PC-9 (cell line): ENCODE measurements at regions not wholly inside any gene's neighbourhood (a gene's known extent, or its start where the extent isn't known, plus 50 kb on each side); places are given as distances from the start of the nearest gene placed in this dataset.
"Not testable (repeated sequence)": the region's sequence is repeated elsewhere in the genome, so short reads cannot be mapped to it uniquely, and the experiment has no call there.

ENCODE experiments used
- BruUV-seq: library from RNA; stranded (reverse); fragments of 400-500 nt; replicated peaks from 2 replicates; lab custom pipeline; 2021; lab: Mats Ljungman, UMichigan
- CTCF ChIA-PET: fragments of 300-600 bp; sonication (Branson Sonifier 250); formaldehyde crosslinking; loops from one replicate; lab custom pipeline; 2022; ENCODE audit warnings: antibody characterized with exemption; lab: Charles Lee
- POLR2A ChIA-PET: fragments of 300-600 bp; sonication (Branson Sonifier 250); formaldehyde crosslinking; loops from one replicate; lab custom pipeline; 2022; ENCODE audit warnings: antibody characterized with exemption; ENCODE audit not compliant: unreplicated experiment; lab: Charles Lee
- DNase-seq, 2 experiments: peaks; one replicate each; pipeline versions ENCODE4 v3.0.0 to v3.0.0-alpha.2; 2015 to 2022; ENCODE audit warnings: mixed read lengths in 1 of 2
- H2AFZ ChIP-seq: fragments of 200-600 bp; sonication (generic); 2 replicates; pipeline ENCODE4 v1.8.1; 2017; ENCODE audit warnings: antibody characterized with exemption
- H3F3A ChIP-seq: fragments of 200-600 bp; sonication (generic); 2 replicates; pipeline ENCODE4 v1.8.1; 2017; ENCODE audit warnings: antibody characterized with exemption, mild to moderate bottlenecking, low read depth; ENCODE audit not compliant: insufficient read depth
- H3K27ac ChIP-seq: fragments of 200-600 bp; sonication (generic); 2 replicates; pipeline ENCODE4 v1.6.1; 2016; ENCODE audit warnings: mixed run types
- H3K27me3 ChIP-seq: fragments of 200-600 bp; sonication (generic); 2 replicates; pipeline ENCODE4 v1.6.1; 2016; ENCODE audit warnings: low read depth, mixed run types; ENCODE audit not compliant: insufficient read depth
- H3K36me3 ChIP-seq: fragments of 200-600 bp; sonication (generic); 2 replicates; pipeline ENCODE4 v1.6.1; 2016; ENCODE audit warnings: low read depth, mixed run types
- H3K4me1 ChIP-seq: fragments of 200-600 bp; sonication (generic); replicated peaks from 2 replicates; pipeline ENCODE4 v1.6.1; 2016; ENCODE audit warnings: mixed run types; ENCODE audit not compliant: insufficient read depth
- H3K4me2 ChIP-seq: fragments of 200-600 bp; sonication (generic); 2 replicates; pipeline ENCODE4 v1.6.1; 2017; ENCODE audit warnings: mixed run types
- H3K4me3 ChIP-seq: fragments of 200-600 bp; sonication (generic); 2 replicates; pipeline ENCODE4 v1.6.1; 2016; ENCODE audit warnings: mixed run types
- H3K79me2 ChIP-seq: fragments of 200-600 bp; sonication (generic); 2 replicates; pipeline ENCODE4 v1.6.1; 2017; ENCODE audit warnings: low read depth, mixed run types
- H3K9me2 ChIP-seq: fragments of 200-600 bp; sonication (generic); 2 replicates; pipeline ENCODE4 v1.8.1; 2017; ENCODE audit warnings: mild to moderate bottlenecking; ENCODE audit not compliant: insufficient read depth
- H3K9me3 ChIP-seq: fragments of 200-600 bp; sonication (generic); 2 replicates; pipeline ENCODE4 v1.8.1; 2016; ENCODE audit warnings: low read depth; ENCODE audit not compliant: insufficient read depth
- H4K20me1 ChIP-seq: fragments of 200-600 bp; sonication (generic); 2 replicates; pipeline ENCODE4 v1.8.1; 2017; ENCODE audit not compliant: insufficient read depth
- EZH2 ChIP-seq: fragments of 200-600 bp; sonication (generic); IDR thresholded peaks from 2 replicates; pipeline ENCODE4 v1.8.0; 2017; ENCODE audit warnings: antibody characterized with exemption, low read depth
- intact Hi-C: fragments of 100-400 bp; cut with micrococcal nuclease; formaldehyde crosslinking; loops from one replicate; pipeline ENCODE4 v1.10.0; 2022; ENCODE audit not compliant: unreplicated experiment
- TF ChIP-seq, protein P1 (sequence below): fragments of 200-600 bp; sonication (generic); conservative IDR thresholded peaks from 2 replicates; pipeline ENCODE4 v1.6.1; 2017; ENCODE audit warnings: mixed run types, antibody characterized with exemption, mild to moderate bottlenecking, moderate library complexity

DNA sequence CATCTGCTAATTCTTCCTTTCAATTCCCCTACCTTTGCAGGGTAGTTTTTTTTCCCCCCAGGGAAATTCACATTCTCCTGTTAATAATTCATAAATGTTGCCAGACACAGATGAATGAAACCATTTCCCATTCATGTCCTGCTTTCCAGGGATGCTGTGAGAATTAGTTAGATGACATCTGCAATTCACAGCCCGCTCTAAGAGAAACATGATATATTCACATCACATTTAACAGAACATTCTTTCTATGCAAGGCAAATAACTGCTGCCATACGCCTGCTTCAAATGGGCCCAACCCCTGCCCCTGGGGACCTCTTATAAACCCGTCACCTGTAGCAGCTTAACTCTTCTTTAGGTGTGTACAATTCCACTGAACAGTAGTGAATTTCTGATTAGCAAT, 110.6 kb upstream of the CTAGE1 start:
- Histone ChIP-seq H4K20me1 (no peaks in the 10 kb centered on the region), H3K27me3 (no peaks in the 10 kb centered on the region), H3K4me2 (no peak overlapping the region), H3K9me2 (no peaks in the 10 kb centered on the region), H3F3A (no peaks in the 10 kb centered on the region), H3K9me3 (no peaks in the 10 kb centered on the region), H3K4me3 (no peak overlapping the region), H2AFZ (no peak overlapping the region), H3K27ac (no peak overlapping the region), H3K79me2 (no peaks in the 10 kb centered on the region), H3K4me1 (no peaks in the 10 kb centered on the region), H3K36me3 (no peaks in the 10 kb centered on the region)
- POLR2A ChIA-PET: no interaction called here
- TF ChIP-seq EZH2: no peak
- TF ChIP-seq, protein P1, sequence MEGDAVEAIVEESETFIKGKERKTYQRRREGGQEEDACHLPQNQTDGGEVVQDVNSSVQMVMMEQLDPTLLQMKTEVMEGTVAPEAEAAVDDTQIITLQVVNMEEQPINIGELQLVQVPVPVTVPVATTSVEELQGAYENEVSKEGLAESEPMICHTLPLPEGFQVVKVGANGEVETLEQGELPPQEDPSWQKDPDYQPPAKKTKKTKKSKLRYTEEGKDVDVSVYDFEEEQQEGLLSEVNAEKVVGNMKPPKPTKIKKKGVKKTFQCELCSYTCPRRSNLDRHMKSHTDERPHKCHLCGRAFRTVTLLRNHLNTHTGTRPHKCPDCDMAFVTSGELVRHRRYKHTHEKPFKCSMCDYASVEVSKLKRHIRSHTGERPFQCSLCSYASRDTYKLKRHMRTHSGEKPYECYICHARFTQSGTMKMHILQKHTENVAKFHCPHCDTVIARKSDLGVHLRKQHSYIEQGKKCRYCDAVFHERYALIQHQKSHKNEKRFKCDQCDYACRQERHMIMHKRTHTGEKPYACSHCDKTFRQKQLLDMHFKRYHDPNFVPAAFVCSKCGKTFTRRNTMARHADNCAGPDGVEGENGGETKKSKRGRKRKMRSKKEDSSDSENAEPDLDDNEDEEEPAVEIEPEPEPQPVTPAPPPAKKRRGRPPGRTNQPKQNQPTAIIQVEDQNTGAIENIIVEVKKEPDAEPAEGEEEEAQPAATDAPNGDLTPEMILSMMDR: no peak
- DNase-seq: no peak
- intact Hi-C loops: no loop called here
- no TSS peak for BruUV-seq
- CTCF ChIA-PET: no interaction called here

DNA sequence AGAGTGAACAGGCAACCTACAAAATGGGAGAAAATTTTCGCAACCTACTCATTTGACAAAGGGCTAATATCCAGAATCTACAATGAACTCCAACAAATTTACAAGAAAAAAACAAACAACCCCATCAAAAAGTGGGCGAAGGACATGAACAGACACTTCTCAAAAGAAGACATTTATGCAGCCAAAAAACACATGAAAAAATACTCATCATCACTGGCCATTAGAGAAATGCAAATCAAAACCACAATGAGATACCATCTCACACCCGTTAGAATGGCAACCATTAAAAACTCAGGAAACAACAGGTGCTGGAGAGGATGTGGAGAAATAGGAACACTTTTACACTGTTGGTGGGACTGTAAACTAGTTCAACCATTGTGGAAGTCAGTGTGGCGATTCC, 117.0 kb upstream of the CTAGE1 start:
- H4K20me1 ChIP-seq, H3K4me3 ChIP-seq, H3F3A ChIP-seq, H3K27me3 ChIP-seq, DNase-seq, POLR2A ChIA-PET, H3K9me2 ChIP-seq, intact Hi-C loops, H3K36me3 ChIP-seq, BruUV-seq, H2AFZ ChIP-seq, H3K79me2 ChIP-seq, H3K4me1 ChIP-seq, H3K4me2 ChIP-seq, CTCF ChIA-PET, H3K9me3 ChIP-seq, H3K27ac ChIP-seq: not testable (repeated sequence)

DNA sequence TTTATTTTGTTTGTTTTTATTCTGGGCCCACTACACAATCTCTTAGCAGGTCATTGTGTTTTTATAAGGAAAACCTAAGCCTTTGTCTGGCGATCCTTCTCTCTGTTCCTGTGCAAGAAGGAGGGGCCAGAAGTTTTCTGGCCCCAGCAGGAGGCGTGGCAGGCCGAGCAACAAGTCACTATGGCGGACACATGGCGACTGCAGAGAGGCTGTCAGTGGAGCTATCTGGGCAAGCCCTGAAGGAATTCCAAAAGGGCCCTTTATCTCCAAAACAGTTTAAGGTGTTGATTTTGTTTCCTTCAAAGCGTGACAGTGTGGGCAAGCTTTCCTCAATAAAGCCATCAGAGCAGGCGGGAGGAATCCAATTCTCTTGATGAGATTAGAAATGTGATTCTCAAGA, 118.8 kb upstream of the CTAGE1 start:
- no peak for DNase-seq
- CTCF ChIA-PET: no interaction called here
- TF ChIP-seq EZH2: no peak
- TF ChIP-seq, protein P1: no peak
- no TSS peak for BruUV-seq
- Histone ChIP-seq H2AFZ (no peak overlapping the region), H3K4me2 (no peak overlapping the region), H3K9me3 (no peaks in the 10 kb centered on the region), H3K9me2 (no peaks in the 10 kb centered on the region), H3K27ac (no peak overlapping the region), H3K4me3 (no peak overlapping the region), H3K36me3 (no peaks in the 10 kb centered on the region), H3K4me1 (no peaks in the 10 kb centered on the region), H3K79me2 (no peaks in the 10 kb centered on the region), H3F3A (no peaks in the 10 kb centered on the region), H3K27me3 (no peaks in the 10 kb centered on the region), H4K20me1 (no peaks in the 10 kb centered on the region)
- POLR2A ChIA-PET: no interaction called here
- intact Hi-C loops: no loop called here

GRCh38 chr18:22538426-22538825, 120.7 kb upstream of the CTAGE1 start:
- Histone ChIP-seq H3F3A (no peaks in the 10 kb centered on the region), H3K4me1 (0 out of 2 replicates have a peak, but pooled peaks cover 4% of the 10 kb centered on the region), H3K79me2 (no peaks in the 10 kb centered on the region), H3K9me3 (no peaks in the 10 kb centered on the region), H3K27me3 (no peaks in the 10 kb centered on the region), H3K4me2 (no peak overlapping the region), H3K4me3 (no peak overlapping the region), H3K27ac (no peak overlapping the region), H4K20me1 (no peaks in the 10 kb centered on the region), H2AFZ (no peak overlapping the region), H3K9me2 (no peaks in the 10 kb centered on the region), H3K36me3 (no peaks in the 10 kb centered on the region)
- TF ChIP-seq, protein P1: no peak
- no peak for TF ChIP-seq EZH2
- no peak for DNase-seq
- CTCF ChIA-PET: no interaction called here
- POLR2A ChIA-PET: no interaction called here
- no TSS peak for BruUV-seq
- intact Hi-C loops: no loop called here
